MM.1S (cell line): ENCODE measurements at regions not wholly inside any gene's neighbourhood (a gene's known extent, or its start where the extent isn't known, plus 50 kb on each side); places are given as distances from the start of the nearest gene placed in this dataset.

ENCODE experiments used
- EZH2 ChIP-seq: fragments of 300-600 bp; sonication (generic); optimal IDR thresholded peaks from 2 replicates; pipeline ENCODE3; 2017; ENCODE audit warnings: low read depth, mild to moderate bottlenecking, antibody characterized with exemption, low read length, mixed read lengths
- TF ChIP-seq, protein P1 (sequence below): fragments of 300-600 bp; sonication (generic); IDR thresholded peaks from 2 replicates; pipeline ENCODE4 v1.5.1; 2016; ENCODE audit warnings: antibody characterized with exemption, low read length, mixed read lengths

DNA sequence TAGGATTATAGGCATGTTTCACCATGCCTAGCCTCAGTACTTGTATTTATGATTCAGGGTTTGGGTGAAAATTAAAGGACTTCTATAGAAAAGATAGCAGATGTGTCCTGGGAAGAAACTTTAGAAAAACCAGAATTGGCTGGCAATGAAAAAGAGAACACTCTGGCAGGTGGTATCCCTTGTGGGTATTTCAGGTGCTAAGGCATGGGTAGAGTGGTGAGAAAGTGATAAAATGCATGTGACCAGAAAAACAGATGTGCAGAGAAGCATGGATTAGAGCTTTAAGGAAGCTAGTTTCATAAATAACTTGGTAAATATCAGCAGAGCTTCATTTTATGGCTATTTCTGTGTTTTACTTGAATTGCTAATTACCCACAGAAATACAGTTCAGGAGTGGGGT lies 622.2 kb downstream of the DOK5 start:
- TF ChIP-seq, protein P1, sequence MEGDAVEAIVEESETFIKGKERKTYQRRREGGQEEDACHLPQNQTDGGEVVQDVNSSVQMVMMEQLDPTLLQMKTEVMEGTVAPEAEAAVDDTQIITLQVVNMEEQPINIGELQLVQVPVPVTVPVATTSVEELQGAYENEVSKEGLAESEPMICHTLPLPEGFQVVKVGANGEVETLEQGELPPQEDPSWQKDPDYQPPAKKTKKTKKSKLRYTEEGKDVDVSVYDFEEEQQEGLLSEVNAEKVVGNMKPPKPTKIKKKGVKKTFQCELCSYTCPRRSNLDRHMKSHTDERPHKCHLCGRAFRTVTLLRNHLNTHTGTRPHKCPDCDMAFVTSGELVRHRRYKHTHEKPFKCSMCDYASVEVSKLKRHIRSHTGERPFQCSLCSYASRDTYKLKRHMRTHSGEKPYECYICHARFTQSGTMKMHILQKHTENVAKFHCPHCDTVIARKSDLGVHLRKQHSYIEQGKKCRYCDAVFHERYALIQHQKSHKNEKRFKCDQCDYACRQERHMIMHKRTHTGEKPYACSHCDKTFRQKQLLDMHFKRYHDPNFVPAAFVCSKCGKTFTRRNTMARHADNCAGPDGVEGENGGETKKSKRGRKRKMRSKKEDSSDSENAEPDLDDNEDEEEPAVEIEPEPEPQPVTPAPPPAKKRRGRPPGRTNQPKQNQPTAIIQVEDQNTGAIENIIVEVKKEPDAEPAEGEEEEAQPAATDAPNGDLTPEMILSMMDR, result no peak
- no peak for TF ChIP-seq EZH2
